AG04449 (cell line): ENCODE measurements at regions not wholly inside any gene's neighbourhood (a gene's known extent, or its start where the extent isn't known, plus 50 kb on each side); places are given as distances from the start of the nearest gene placed in this dataset.

ENCODE experiments used
- CTCF ChIA-PET: fragments of 350-600 bp; formaldehyde crosslinking; extraction: SDS; loops from one replicate; lab custom pipeline; 2021; ENCODE audit warnings: antibody characterized with exemption; lab: Yijun Ruan, JAX
- POLR2A ChIA-PET: fragments of 400-600, 350-600 bp; formaldehyde crosslinking; extraction: SDS; loops from one replicate; lab custom pipeline; 2020; ENCODE audit warnings: antibody characterized with exemption, inconsistent platforms; lab: Yijun Ruan, JAX
- DNase-seq: peaks from one replicate; pipeline ENCODE4 v3.0.0-alpha.2; 2010; ENCODE audit warnings: low read depth, low spot score
- H3K4me3 ChIP-seq: 2 replicates; pipeline ENCODE4 v1.5.1; 2011; ENCODE audit warnings: low read depth, mild to moderate bottlenecking, control low read depth, low read length
- TF ChIP-seq, protein P1 (sequence below): IDR thresholded peaks from one replicate; pipeline ENCODE4 v1.5.1; 2011; ENCODE audit warnings: mild to moderate bottlenecking, moderate library complexity, low read length, control low read depth, inconsistent platforms; ENCODE audit not compliant: insufficient read depth; ENCODE audit errors: missing control alignments

GRCh38 chr12:114770323-114770722 is 86.3 kb upstream of the TBX3 start:
- TF ChIP-seq, protein P1, sequence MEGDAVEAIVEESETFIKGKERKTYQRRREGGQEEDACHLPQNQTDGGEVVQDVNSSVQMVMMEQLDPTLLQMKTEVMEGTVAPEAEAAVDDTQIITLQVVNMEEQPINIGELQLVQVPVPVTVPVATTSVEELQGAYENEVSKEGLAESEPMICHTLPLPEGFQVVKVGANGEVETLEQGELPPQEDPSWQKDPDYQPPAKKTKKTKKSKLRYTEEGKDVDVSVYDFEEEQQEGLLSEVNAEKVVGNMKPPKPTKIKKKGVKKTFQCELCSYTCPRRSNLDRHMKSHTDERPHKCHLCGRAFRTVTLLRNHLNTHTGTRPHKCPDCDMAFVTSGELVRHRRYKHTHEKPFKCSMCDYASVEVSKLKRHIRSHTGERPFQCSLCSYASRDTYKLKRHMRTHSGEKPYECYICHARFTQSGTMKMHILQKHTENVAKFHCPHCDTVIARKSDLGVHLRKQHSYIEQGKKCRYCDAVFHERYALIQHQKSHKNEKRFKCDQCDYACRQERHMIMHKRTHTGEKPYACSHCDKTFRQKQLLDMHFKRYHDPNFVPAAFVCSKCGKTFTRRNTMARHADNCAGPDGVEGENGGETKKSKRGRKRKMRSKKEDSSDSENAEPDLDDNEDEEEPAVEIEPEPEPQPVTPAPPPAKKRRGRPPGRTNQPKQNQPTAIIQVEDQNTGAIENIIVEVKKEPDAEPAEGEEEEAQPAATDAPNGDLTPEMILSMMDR: no peak
- no peak for DNase-seq
- CTCF ChIA-PET: interaction anchor here (1.3 kb wide), 1 partner anchor 10 kb away, joined by 3 read pairs; no protein-coding TSS in a partner anchor
- POLR2A ChIA-PET: no interaction called here
- no peak overlapping the region for H3K4me3 ChIP-seq

GRCh38 chr12:114769634-114770033 is 85.7 kb upstream of the TBX3 start:
- no peak for DNase-seq
- H3K4me3 ChIP-seq: no peak overlapping the region
- ChIA-PET POLR2A (no interaction called here), CTCF (no interaction called here)
- TF ChIP-seq, protein P1: no peak

DNA sequence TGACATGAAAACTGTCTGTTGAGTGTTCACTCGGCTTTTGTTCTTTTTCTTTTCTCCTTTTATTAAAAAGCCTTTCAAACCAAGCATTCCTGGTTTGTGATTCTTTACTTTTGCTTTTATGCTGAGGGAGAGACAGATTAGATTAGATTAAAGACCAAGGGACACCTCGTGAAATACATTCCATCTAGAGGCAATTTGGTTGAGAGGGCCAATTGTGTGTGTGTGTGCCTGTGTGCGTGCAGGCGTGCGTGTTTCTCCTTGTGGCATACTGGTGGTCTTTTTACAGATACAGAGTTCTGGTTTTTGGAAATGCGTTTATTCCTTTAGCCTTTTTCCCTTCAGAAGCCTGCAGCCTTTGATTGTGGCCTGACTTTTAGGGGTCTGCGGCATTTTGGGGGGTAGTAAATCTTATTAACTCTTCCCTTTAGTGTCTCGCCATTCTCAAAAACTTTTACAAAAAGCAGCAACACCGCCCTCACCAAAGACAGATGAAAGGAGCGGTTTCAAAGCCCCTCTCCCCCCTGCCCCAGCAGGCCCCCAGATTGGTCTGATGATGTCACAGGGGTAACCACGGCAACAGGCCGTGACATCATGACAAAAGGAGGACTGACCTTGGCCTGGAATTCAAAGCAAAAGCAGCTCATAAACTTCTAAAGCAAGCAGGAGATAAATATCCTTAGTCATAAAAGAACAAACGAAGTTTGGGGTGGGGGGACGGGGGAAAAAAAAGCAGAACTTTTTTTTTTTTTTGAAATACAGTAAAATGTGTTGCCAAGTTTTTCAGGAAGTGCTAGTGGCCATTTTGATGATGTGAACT is 84.1 kb upstream of the TBX3 start:
- TF ChIP-seq, protein P1: no peak
- H3K4me3 ChIP-seq: no peak overlapping the region
- ChIA-PET CTCF (no interaction called here), POLR2A (no interaction called here)
- DNase-seq: no peak

- TF ChIP-seq, protein P1: no peak
These were observed 83.2 kb upstream of the TBX3 start for GRCh38 chr12:114767084-114767760.

DNA sequence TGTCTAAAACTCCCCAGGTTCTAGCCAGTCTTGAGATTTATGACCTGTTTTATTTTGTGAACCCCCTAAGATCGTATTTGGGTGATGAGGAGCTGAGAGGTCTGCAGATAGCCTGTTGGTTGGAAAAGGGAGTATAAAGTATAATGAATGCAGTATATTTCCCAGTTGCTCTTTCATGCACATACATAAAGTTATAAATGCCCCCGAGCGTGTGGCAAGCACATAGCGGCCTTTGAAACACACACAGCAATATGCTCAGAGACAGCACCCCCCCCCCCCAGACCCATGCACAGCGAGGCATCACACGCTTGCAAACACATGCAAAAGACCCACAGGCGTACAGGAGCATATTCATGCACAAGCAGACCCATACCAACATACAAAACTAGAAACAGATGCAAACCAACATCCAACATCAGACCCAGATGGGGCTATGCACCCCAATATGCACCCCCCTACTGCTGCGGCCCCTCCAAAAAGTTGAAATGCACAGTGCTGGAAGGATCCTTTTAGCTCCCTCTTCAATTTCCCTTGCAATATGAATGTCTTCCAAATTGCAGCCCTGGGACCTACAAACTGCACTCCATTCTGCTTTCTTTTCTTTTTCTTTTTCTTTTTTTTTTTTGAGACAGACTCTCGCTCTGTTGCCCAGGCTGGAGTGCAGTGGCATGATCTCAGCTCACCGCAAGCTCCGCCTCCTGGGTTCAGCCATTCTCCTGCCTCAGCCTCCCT is 82.2 kb upstream of the TBX3 start:
- ChIA-PET POLR2A (no interaction called here), CTCF (no interaction called here)
- TF ChIP-seq, protein P1: no peak
- DNase-seq: no peak
- no peak overlapping the region for H3K4me3 ChIP-seq

More at GRCh38 chr12:114767084-114767760, 83.2 kb upstream of the TBX3 start:
- CTCF ChIA-PET: no interaction called here
- no peak for DNase-seq
- H3K4me3 ChIP-seq: no peak overlapping the region
- POLR2A ChIA-PET: no interaction called here

DNA sequence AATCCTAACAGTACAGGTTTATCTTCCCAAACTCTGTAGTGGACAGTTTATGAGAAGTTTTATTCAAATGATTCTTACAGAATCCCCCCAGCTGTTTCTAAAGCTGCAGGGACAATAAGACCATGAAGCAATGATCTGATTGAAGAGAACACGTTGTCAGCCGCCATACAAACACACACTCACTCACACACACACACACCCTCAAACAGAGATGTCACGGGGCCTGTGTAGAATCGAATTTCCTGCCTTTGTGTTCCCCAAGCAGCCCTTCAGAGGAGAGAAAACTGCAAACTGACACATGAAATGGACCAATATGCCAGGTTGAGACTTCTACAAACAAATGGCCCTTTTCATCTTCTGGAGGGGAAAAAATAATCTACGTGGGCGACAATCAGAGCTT is 80.5 kb upstream of the TBX3 start:
- ChIA-PET CTCF (no interaction called here), POLR2A (no interaction called here)
- TF ChIP-seq, protein P1: no peak
- no peak for DNase-seq
- no peak overlapping the region for H3K4me3 ChIP-seq
